HEK293 (cell line): ENCODE measurements at regions not wholly inside any gene's neighbourhood (a gene's known extent, or its start where the extent isn't known, plus 50 kb on each side); places are given as distances from the start of the nearest gene placed in this dataset.

Source experiments
- CTCF ChIA-PET: fragments of 350-600 bp; formaldehyde crosslinking; extraction: SDS; loops from one replicate; lab custom pipeline; 2021; ENCODE audit warnings: antibody characterized with exemption; lab: Yijun Ruan, JAX
- POLR2A ChIA-PET: fragments of 300-600 bp; formaldehyde crosslinking; extraction: SDS; loops from one replicate; lab custom pipeline; 2020; ENCODE audit warnings: antibody characterized with exemption, inconsistent platforms; lab: Yijun Ruan, JAX
- H3K27ac ChIP-seq: fragments of 200-500 bp; sonication (Bioruptor generic); 2 replicates; pipeline ENCODE4 v1.5.1; 2014; ENCODE audit warnings: low read depth, low read length, control low read depth, inconsistent platforms; ENCODE audit errors: extremely low read depth
- H3K36me3 ChIP-seq, 2 experiments: fragments of 200-500 bp in 1 of 2; sonication (Bioruptor generic) in 1 of 2; 1 replicate in 1 of 2; 2 replicates in 1 of 2; pipeline ENCODE4 v1.5.1; 2014 to 2017; ENCODE audit warnings: inconsistent platforms in 2 of 2, low read length in 2 of 2; ENCODE audit not compliant: control insufficient read depth in 2 of 2, insufficient read depth in 1 of 2
- H3K4me1 ChIP-seq: fragments of 200-500 bp; sonication (Bioruptor generic); 2 replicates; pipeline ENCODE4 v1.5.1; 2014; ENCODE audit warnings: mild to moderate bottlenecking, low read length, inconsistent platforms; ENCODE audit not compliant: control insufficient read depth, insufficient read depth
- H3K4me3 ChIP-seq: 2 replicates; pipeline ENCODE4 v1.5.1; 2011; ENCODE audit warnings: low read depth, mild to moderate bottlenecking, control low read depth, low read length, moderate library complexity
- H3K9me3 ChIP-seq: fragments of 200-500 bp; sonication (Bioruptor generic); 2 replicates; pipeline ENCODE4 v1.5.1; 2014; ENCODE audit warnings: low read depth, low read length, inconsistent platforms; ENCODE audit not compliant: control insufficient read depth, insufficient read depth
- FEZF1 ChIP-seq: fragments of 450-650 bp; formaldehyde crosslinking; IDR thresholded peaks from 2 replicates; pipeline ENCODE4 v1.5.1; 2016; ENCODE audit warnings: missing biosample characterization, missing genetic modification characterization
- KLF17 ChIP-seq: fragments of 450-650 bp; formaldehyde crosslinking; IDR thresholded peaks from 2 replicates; pipeline ENCODE4 v1.5.1; 2016; ENCODE audit warnings: missing biosample characterization, missing genetic modification characterization
- KLF9 ChIP-seq: fragments of 450-650 bp; formaldehyde crosslinking; IDR thresholded peaks from 2 replicates; pipeline ENCODE4 v1.5.1; 2016; ENCODE audit warnings: missing biosample characterization, missing genetic modification characterization, low read depth
- REPIN1 ChIP-seq: fragments of 450-650 bp; formaldehyde crosslinking; IDR thresholded peaks from 2 replicates; pipeline ENCODE4 v1.5.1; 2017; ENCODE audit warnings: missing biosample characterization, missing genetic modification characterization, low read depth
- SCRT2 ChIP-seq: fragments of 450-650 bp; formaldehyde crosslinking; IDR thresholded peaks from 2 replicates; pipeline ENCODE4 v1.5.1; 2016; ENCODE audit warnings: missing biosample characterization, missing genetic modification characterization
- SETDB1 ChIP-seq: IDR thresholded peaks from one replicate; pipeline ENCODE4 v1.6.1; 2017; ENCODE audit warnings: mild to moderate bottlenecking, low read length, moderate library complexity, mixed read lengths; ENCODE audit not compliant: insufficient read length
- SP7 ChIP-seq: fragments of 450-650 bp; formaldehyde crosslinking; IDR thresholded peaks from 2 replicates; pipeline ENCODE4 v1.5.1; 2016; ENCODE audit warnings: missing biosample characterization, missing genetic modification characterization
- YY2 ChIP-seq: fragments of 450-650 bp; formaldehyde crosslinking; IDR thresholded peaks from 2 replicates; pipeline ENCODE4 v1.5.1; 2016; ENCODE audit warnings: missing biosample characterization, missing genetic modification characterization
- ZBTB17 ChIP-seq: fragments of 450-650 bp; formaldehyde crosslinking; IDR thresholded peaks from 2 replicates; pipeline ENCODE4 v1.5.1; 2016; ENCODE audit warnings: missing biosample characterization, missing genetic modification characterization
- ZFHX2 ChIP-seq: fragments of 450-650 bp; formaldehyde crosslinking; conservative IDR thresholded peaks from 2 replicates; pipeline ENCODE4 v1.5.1; 2016; ENCODE audit warnings: missing biosample characterization, missing genetic modification characterization
- ZIC2 ChIP-seq: fragments of 450-650 bp; formaldehyde crosslinking; IDR thresholded peaks from 2 replicates; pipeline ENCODE4 v1.5.1; 2016; ENCODE audit warnings: missing biosample characterization, missing genetic modification characterization
- ZNF350 ChIP-seq: fragments of 450-650 bp; formaldehyde crosslinking; IDR thresholded peaks from 2 replicates; pipeline ENCODE4 v1.5.0; 2017; ENCODE audit warnings: missing biosample characterization, mild to moderate bottlenecking, missing genetic modification characterization
- ZNF354C ChIP-seq: fragments of 450-650 bp; formaldehyde crosslinking; IDR thresholded peaks from 2 replicates; pipeline ENCODE4 v1.5.1; 2016; ENCODE audit warnings: missing biosample characterization, missing genetic modification characterization, low read depth, borderline replicate concordance
- ZNF366 ChIP-seq: fragments of 450-650 bp; formaldehyde crosslinking; conservative IDR thresholded peaks from 2 replicates; pipeline ENCODE4 v1.5.1; 2016; ENCODE audit warnings: missing biosample characterization, missing genetic modification characterization
- ZNF394 ChIP-seq: fragments of 450-650 bp; formaldehyde crosslinking; IDR thresholded peaks from 2 replicates; pipeline ENCODE4 v1.5.1; 2016; ENCODE audit warnings: missing biosample characterization, missing genetic modification characterization, mild to moderate bottlenecking, moderate library complexity, borderline replicate concordance
- ZNF48 ChIP-seq: fragments of 450-650 bp; formaldehyde crosslinking; IDR thresholded peaks from 2 replicates; pipeline ENCODE4 v1.5.1; 2016; ENCODE audit warnings: missing biosample characterization, missing genetic modification characterization
- ZNF488 ChIP-seq: fragments of 450-650 bp; formaldehyde crosslinking; IDR thresholded peaks from 2 replicates; pipeline ENCODE4 v1.5.1; 2016; ENCODE audit warnings: missing biosample characterization, missing genetic modification characterization
- ZNF518A ChIP-seq: fragments of 450-650 bp; formaldehyde crosslinking; conservative IDR thresholded peaks from 2 replicates; pipeline ENCODE4 v1.5.1; 2016; ENCODE audit warnings: low read depth, missing biosample characterization, missing genetic modification characterization
- ZNF530 ChIP-seq: fragments of 450-650 bp; formaldehyde crosslinking; IDR thresholded peaks from 2 replicates; pipeline ENCODE4 v1.5.1; 2016; ENCODE audit warnings: low read depth, missing biosample characterization, missing genetic modification characterization
- ZNF571 ChIP-seq: fragments of 450-650 bp; formaldehyde crosslinking; IDR thresholded peaks from 2 replicates; pipeline ENCODE4 v1.5.0; 2017; ENCODE audit warnings: missing biosample characterization, missing genetic modification characterization
- ZNF600 ChIP-seq: fragments of 450-650 bp; formaldehyde crosslinking; IDR thresholded peaks from 2 replicates; pipeline ENCODE4 v1.5.1; 2016; ENCODE audit warnings: missing biosample characterization, missing genetic modification characterization
- ZNF830 ChIP-seq: fragments of 450-650 bp; IDR thresholded peaks from 2 replicates; pipeline ENCODE4 v1.5.0; 2018; ENCODE audit warnings: missing biosample characterization, missing genetic modification characterization, low read depth, mild to moderate bottlenecking, moderate library complexity

GRCh38 chr11:19635332-19635731 is 77.3 kb upstream of the NAV2 start:
- peak; percentile 54 for TF ChIP-seq SETDB1
- no peak for TF ChIP-seq ZNF600 (tag by site-specific recombination)
- H3K4me1 ChIP-seq, result no peaks in the 10 kb centered on the region
- CTCF ChIA-PET, result no interaction called here

GRCh38 chr11:19633276-19633675 is 79.4 kb upstream of the NAV2 start:
- TF ChIP-seq ZFHX2 (tag by site-specific recombination) (no peak), ZNF530 (tag by site-specific recombination) (no peak), ZNF350 (tag by site-specific recombination) (no peak), KLF17 (no peak), SCRT2 (tag by site-specific recombination) (no peak), ZNF394 (tag by site-specific recombination) (no peak), ZNF48 (tag by site-specific recombination) (no peak), KLF9 (no peak), ZNF366 (tag by site-specific recombination) (no peak), REPIN1 (tag by site-specific recombination) (no peak), ZNF488 (tag by site-specific recombination) (no peak)
- no peaks in the 10 kb centered on the region for H3K9me3 ChIP-seq
- POLR2A ChIA-PET, result no interaction called here
- CTCF ChIA-PET, result no interaction called here
- H3K27ac ChIP-seq, result no peak overlapping the region
- H3K4me1 ChIP-seq, result no peaks in the 10 kb centered on the region
- no peaks in the 10 kb centered on the region for H3K36me3 ChIP-seq
- H3K4me3 ChIP-seq, result no peak overlapping the region

More at GRCh38 chr11:19635332-19635731, 77.3 kb upstream of the NAV2 start:
- POLR2A ChIA-PET, result no interaction called here
- Histone ChIP-seq H3K4me3 (no peak overlapping the region), H3K27ac (no peak overlapping the region), H3K36me3 (no peaks in the 10 kb centered on the region), H3K9me3 (no peaks in the 10 kb centered on the region)

GRCh38 chr11:19632499-19632834 is 80.2 kb upstream of the NAV2 start:
- no peak for TF ChIP-seq FEZF1 (tag by site-specific recombination)
- no peak for TF ChIP-seq ZNF571
- TF ChIP-seq ZIC2 (tag by site-specific recombination), result no peak
- TF ChIP-seq ZNF354C (tag by site-specific recombination), result no peak
- TF ChIP-seq, all 188 proteins: peak for 0
- Histone ChIP-seq H3K27ac (no peak overlapping the region), H3K9me3 (no peaks in the 10 kb centered on the region), H3K4me1 (no peaks in the 10 kb centered on the region), H3K36me3 (no peaks in the 10 kb centered on the region), H3K4me3 (no peak overlapping the region)
- POLR2A ChIA-PET, result no interaction called here
- CTCF ChIA-PET, result no interaction called here

GRCh38 chr11:19631712-19632498 is 80.7 kb upstream of the NAV2 start:
- Histone ChIP-seq H3K27ac (no peak overlapping the region), H3K4me1 (no peaks in the 10 kb centered on the region), H3K4me3 (no peak overlapping the region), H3K36me3 (no peaks in the 10 kb centered on the region), H3K9me3 (no peaks in the 10 kb centered on the region)
- POLR2A ChIA-PET, result no interaction called here
- CTCF ChIA-PET, result interaction anchor here (0.6 kb wide), 2 partner anchors 68 to 415 kb away, joined by 3 read pairs; no protein-coding TSS in a partner anchor
- no peak for TF ChIP-seq ZNF830
- TF ChIP-seq ZNF518A (tag by site-specific recombination), result no peak
- TF ChIP-seq YY2 (tag by site-specific recombination), result no peak
- TF ChIP-seq SP7 (tag by site-specific recombination), result no peak
- no peak for TF ChIP-seq ZBTB17 (tag by site-specific recombination)
